ENCODE measurements at regions not wholly inside any gene's neighbourhood (a gene's known extent, or its start where the extent isn't known, plus 50 kb on each side); places are given as distances from the start of the nearest gene placed in this dataset.

DNA sequence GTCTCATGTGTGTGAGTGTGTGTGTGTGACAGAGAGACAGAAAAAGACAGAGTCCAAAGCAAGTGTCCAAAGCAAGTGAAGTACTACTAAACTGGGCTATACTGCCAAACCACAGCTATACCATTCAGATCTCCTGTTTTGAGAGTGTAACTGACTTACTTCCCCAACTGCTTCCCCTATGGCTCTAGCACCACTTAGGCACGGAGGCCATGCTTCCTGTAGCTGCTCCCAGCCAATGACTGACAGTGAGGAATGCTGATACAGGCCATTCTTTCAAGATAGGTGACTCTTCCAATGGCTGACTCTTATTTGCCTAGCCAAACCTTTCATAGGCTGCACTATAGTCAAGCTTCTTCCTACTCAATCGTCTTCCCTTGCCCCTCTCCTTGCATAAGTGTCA is 393.2 kb downstream of the BCAT1 start:
- TF ChIP-seq, protein P1, sequence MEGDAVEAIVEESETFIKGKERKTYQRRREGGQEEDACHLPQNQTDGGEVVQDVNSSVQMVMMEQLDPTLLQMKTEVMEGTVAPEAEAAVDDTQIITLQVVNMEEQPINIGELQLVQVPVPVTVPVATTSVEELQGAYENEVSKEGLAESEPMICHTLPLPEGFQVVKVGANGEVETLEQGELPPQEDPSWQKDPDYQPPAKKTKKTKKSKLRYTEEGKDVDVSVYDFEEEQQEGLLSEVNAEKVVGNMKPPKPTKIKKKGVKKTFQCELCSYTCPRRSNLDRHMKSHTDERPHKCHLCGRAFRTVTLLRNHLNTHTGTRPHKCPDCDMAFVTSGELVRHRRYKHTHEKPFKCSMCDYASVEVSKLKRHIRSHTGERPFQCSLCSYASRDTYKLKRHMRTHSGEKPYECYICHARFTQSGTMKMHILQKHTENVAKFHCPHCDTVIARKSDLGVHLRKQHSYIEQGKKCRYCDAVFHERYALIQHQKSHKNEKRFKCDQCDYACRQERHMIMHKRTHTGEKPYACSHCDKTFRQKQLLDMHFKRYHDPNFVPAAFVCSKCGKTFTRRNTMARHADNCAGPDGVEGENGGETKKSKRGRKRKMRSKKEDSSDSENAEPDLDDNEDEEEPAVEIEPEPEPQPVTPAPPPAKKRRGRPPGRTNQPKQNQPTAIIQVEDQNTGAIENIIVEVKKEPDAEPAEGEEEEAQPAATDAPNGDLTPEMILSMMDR (IDR thresholded peaks at IDR 0.05) = no peak
- TF ChIP-seq EZH2 (IDR thresholded peaks at IDR 0.05; ENCODE audit: borderline replicate concordance, insufficient read depth, low read depth, low read length, poor library complexity, severe bottlenecking) = no peak
